Cardiac muscle cell (in vitro differentiated cells and primary cell): ENCODE measurements at regions not wholly inside any gene's neighbourhood (a gene's known extent, or its start where the extent isn't known, plus 50 kb on each side); places are given as distances from the start of the nearest gene placed in this dataset.

Source experiments
- DNase-seq, 2 donors: peaks; one replicate each; pipeline versions ENCODE4 v3.0.0 to v3.0.0-alpha.2; 2010 to 2017; ENCODE audit warnings: low read depth in 1 of 2, low spot score in 1 of 2
- H3K27ac ChIP-seq: fragments of 200-600 bp; sonication (generic); 2 replicates; pipeline ENCODE4 v1.5.1; 2016
- H3K27me3 ChIP-seq: fragments of 200-600 bp; sonication (generic); 2 replicates; pipeline ENCODE4 v1.6.0; 2016; ENCODE audit warnings: control low read depth
- H3K36me3 ChIP-seq: fragments of 200-600 bp; sonication (generic); 2 replicates; pipeline ENCODE4 v1.5.1; 2016; ENCODE audit warnings: control low read depth
- H3K4me1 ChIP-seq: fragments of 200-600 bp; sonication (generic); 2 replicates; pipeline ENCODE4 v1.8.1; 2017; ENCODE audit warnings: low read depth, mild to moderate bottlenecking, mixed run types
- H3K4me3 ChIP-seq: fragments of 200-600 bp; sonication (generic); 2 replicates; pipeline ENCODE4 v1.5.1; 2016; ENCODE audit warnings: mild to moderate bottlenecking
- H3K9me3 ChIP-seq: fragments of 200-600 bp; sonication (generic); 2 replicates; pipeline ENCODE4 v1.5.1; 2017; ENCODE audit warnings: low read depth, mild to moderate bottlenecking, control low read depth
- TF ChIP-seq, protein P1 (sequence below): IDR thresholded peaks from 2 replicates; pipeline ENCODE4 v1.5.1; 2012; ENCODE audit warnings: low read depth, mild to moderate bottlenecking, low read length

DNA sequence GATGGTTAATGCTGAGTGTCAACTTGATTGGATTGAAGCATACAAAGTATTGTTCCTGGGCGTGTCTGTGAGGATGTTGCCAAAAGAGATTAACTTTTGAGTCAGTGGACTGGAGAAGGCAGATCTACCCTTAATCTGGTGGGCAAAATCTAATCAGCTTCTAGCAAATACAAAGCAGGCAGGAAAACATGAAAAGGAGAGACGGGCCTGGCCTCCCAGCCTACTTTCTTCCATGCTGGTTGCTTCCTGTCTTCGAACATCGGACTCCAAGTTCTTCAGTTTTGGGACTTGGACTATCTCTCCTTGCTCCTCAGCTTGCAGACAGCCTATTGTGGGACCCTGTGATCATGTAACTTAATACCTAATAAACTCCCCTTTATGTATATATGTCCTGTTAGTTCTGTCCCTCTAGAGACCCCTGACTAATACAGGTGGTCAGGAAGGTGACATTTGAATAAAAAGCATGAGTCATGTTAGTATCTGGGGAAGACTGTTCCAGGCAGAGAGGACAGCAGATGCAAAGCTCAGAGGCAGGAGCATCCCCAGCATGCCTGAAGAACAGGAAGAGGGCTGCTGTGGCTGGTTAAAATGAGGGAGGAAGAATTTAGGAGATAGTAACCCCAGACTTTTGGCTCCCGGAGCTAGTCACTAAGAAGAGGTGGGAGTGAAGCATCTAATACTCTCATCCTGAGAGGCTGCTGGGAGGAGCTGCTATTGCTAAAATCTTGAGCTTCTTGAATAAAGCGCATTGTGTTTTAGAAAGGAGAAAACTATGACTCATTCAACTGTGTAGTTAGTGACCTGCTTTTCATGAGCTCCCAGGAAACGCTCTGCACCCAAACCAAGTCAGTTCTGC lies 207.4 kb upstream of the HES1 start:
- H3K9me3 ChIP-seq, result no peaks in the 10 kb centered on the region
- H3K27ac ChIP-seq, result no peak overlapping the region
- peak in 1 of 2 donors; percentile 51 for DNase-seq
- TF ChIP-seq, protein P1, sequence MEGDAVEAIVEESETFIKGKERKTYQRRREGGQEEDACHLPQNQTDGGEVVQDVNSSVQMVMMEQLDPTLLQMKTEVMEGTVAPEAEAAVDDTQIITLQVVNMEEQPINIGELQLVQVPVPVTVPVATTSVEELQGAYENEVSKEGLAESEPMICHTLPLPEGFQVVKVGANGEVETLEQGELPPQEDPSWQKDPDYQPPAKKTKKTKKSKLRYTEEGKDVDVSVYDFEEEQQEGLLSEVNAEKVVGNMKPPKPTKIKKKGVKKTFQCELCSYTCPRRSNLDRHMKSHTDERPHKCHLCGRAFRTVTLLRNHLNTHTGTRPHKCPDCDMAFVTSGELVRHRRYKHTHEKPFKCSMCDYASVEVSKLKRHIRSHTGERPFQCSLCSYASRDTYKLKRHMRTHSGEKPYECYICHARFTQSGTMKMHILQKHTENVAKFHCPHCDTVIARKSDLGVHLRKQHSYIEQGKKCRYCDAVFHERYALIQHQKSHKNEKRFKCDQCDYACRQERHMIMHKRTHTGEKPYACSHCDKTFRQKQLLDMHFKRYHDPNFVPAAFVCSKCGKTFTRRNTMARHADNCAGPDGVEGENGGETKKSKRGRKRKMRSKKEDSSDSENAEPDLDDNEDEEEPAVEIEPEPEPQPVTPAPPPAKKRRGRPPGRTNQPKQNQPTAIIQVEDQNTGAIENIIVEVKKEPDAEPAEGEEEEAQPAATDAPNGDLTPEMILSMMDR, result no peak
- H3K36me3 ChIP-seq, result no peaks in the 10 kb centered on the region
- no peaks in the 10 kb centered on the region for H3K4me1 ChIP-seq
- no peak overlapping the region for H3K4me3 ChIP-seq
- H3K27me3 ChIP-seq, result no peaks in the 10 kb centered on the region

DNA sequence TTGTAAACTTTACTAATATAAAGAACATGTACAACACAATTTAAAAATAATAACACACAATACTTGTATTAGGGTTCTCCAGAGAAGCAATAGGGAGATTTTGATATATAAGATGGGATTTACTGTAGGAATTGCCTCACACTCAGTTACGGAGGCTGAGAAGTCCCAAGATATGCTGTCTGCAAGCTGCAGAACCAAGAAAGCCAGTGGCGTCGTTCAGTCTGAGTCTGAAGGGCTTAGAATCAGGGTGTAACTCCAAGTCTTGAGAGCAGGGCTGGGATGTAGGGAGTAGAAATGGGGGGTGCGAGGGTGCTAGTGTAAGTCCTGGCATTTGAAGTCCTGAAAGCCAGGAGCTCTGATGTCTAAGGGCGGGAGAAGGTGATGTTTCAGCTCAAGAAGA lies 206.6 kb upstream of the HES1 start:
- no peaks in the 10 kb centered on the region for H3K36me3 ChIP-seq
- H3K9me3 ChIP-seq, result no peaks in the 10 kb centered on the region
- no peaks in the 10 kb centered on the region for H3K27me3 ChIP-seq
- no peak overlapping the region for H3K27ac ChIP-seq
- DNase-seq, result no peak
- H3K4me1 ChIP-seq, result no peaks in the 10 kb centered on the region
- TF ChIP-seq, protein P1, result no peak
- no peak overlapping the region for H3K4me3 ChIP-seq

DNA sequence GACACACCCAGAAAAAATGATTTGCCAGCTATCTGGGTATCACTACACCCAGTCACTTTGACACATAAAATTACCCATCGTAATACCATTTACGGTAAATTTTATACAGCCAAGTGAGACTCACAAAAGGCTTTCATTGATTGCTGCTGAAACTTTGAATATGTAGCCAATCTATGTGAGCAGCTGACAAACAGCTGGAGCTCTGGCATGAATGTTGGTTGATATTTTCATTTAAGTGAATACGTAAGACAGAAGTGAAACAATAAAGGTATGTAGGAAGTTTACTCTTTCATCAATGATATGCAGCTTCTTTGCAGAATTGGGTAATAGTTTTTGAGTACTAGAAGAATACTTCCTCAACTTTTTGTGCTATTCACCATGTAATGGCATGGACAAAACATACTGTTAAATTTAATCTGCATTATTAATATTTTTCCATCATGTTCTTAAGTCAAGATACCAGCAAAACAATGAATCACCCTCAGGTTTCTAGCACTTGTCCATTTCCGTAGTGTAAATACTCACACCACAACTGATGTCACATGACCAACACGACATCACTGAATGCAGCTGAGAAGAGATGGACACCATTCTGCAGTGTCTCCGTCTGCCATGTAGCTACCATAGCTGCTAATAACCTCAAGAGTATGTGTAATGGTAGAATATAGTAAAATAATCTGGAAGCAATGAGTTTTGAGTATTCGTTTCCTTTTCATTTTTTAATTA lies 205.9 kb upstream of the HES1 start:
- no peaks in the 10 kb centered on the region for H3K4me1 ChIP-seq

DNA sequence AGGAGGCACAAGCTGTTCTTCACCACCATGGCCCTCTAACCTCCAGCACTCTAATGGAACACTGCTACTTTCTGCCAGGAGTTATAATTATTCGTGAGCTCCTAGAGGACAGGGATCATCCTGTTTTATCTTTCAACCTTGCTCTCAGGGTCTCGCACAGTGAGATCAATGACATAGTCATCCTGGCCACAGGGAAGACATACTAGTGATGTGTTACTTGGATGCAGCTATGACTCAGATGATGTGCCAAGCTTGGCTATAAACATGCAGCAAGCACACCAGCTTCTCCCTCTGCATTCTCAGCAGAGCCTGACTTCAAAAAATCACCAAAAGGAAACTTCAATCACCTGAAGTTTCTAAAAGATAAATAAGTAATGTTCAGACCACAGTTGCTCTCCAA lies 203.8 kb upstream of the HES1 start:
- TF ChIP-seq, protein P1, result no peak

More for the DNA sequence above, 205.9 kb upstream of the HES1 start:
- H3K27ac ChIP-seq, result no peak overlapping the region
- H3K36me3 ChIP-seq, result no peaks in the 10 kb centered on the region
- DNase-seq, result no peak
- no peaks in the 10 kb centered on the region for H3K27me3 ChIP-seq
- TF ChIP-seq, protein P1, result no peak
- H3K4me3 ChIP-seq, result no peak overlapping the region
- no peaks in the 10 kb centered on the region for H3K9me3 ChIP-seq

DNA sequence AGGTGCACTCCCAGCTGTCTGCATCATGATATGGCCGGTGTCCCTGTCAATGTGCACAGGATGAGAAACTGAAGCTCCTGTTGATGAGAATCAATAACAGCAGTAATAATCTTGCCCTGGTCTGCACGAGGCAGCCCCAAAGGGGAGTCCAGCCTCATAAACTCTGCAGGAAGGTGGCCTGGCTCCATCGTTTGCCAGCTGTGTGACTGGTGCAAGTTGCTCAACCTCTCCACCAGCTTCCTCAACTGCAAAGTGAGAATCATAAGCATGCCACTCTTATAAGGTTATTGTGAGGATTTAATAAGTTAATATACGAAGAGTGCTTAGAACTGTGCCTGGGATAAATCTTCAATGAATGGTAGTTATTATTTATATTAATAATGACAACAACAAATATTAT lies 203.4 kb upstream of the HES1 start:
- Histone ChIP-seq H3K4me1 (no peaks in the 10 kb centered on the region), H3K4me3 (no peak overlapping the region), H3K9me3 (no peaks in the 10 kb centered on the region), H3K36me3 (no peaks in the 10 kb centered on the region), H3K27ac (no peak overlapping the region), H3K27me3 (no peaks in the 10 kb centered on the region)
- TF ChIP-seq, protein P1, result no peak
- no peak for DNase-seq

More for the DNA sequence above, 203.8 kb upstream of the HES1 start:
- Histone ChIP-seq H3K27me3 (no peaks in the 10 kb centered on the region), H3K36me3 (no peaks in the 10 kb centered on the region), H3K9me3 (no peaks in the 10 kb centered on the region), H3K27ac (no peak overlapping the region), H3K4me1 (no peaks in the 10 kb centered on the region), H3K4me3 (no peak overlapping the region)
- DNase-seq, result no peak
